GM08714 (cell line): ENCODE measurements at regions not wholly inside any gene's neighbourhood (a gene's known extent, or its start where the extent isn't known, plus 50 kb on each side); places are given as distances from the start of the nearest gene placed in this dataset.

ENCODE experiments used
- H3K4me3 ChIP-seq: fragments of 200-500 bp; sonication (Bioruptor generic); 2 replicates; pipeline ENCODE4 v1.5.1; 2014; ENCODE audit warnings: mild to moderate bottlenecking, low read length, inconsistent platforms
- ZNF274 ChIP-seq: IDR thresholded peaks from 2 replicates; pipeline ENCODE4 v1.6.1; 2012; ENCODE audit warnings: mild to moderate bottlenecking, low read depth, low read length

- no peak overlapping the region for H3K4me3 ChIP-seq
- TF ChIP-seq ZNF274, result no peak
These were observed 88.3 kb upstream of the MBOAT2 start for GRCh38 chr2:9091811-9092210.

DNA sequence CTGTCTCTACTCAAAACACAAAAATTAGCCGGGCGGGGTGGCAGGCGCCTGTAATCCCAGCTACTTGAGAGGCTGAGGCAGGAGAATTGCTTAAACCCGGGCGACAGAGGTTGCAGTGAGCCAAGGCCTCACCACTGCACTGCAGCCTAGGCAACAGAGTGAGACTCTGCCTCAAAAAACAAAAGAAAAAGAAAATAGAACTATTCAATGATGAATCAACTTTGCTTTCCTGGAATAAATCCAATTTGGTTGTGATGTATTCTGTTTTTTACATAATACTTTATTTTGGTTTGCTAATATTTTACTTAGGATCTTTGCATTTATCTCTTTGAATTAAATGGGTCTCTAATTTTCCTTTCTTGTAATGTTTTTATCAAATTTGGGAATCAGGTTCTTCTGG, 86.3 kb upstream of the MBOAT2 start:
- H3K4me3 ChIP-seq, result no peak overlapping the region
- no peak for TF ChIP-seq ZNF274

- no peak overlapping the region for H3K4me3 ChIP-seq
- TF ChIP-seq ZNF274, result no peak
These were observed 83.7 kb upstream of the MBOAT2 start for GRCh38 chr2:9087121-9087681.

GRCh38 chr2:9086465-9086864, 83.0 kb upstream of the MBOAT2 start:
- TF ChIP-seq ZNF274, result no peak

GRCh38 chr2:9085353-9085752, 81.9 kb upstream of the MBOAT2 start:
- H3K4me3 ChIP-seq, result no peak overlapping the region
- no peak for TF ChIP-seq ZNF274

More at GRCh38 chr2:9086465-9086864, 83.0 kb upstream of the MBOAT2 start:
- no peak overlapping the region for H3K4me3 ChIP-seq

- no peak overlapping the region for H3K4me3 ChIP-seq
- TF ChIP-seq ZNF274, result no peak
These were observed 79.8 kb upstream of the MBOAT2 start for GRCh38 chr2:9083287-9083686.

- H3K4me3 ChIP-seq, result no peak overlapping the region
- TF ChIP-seq ZNF274, result no peak
These were observed 78.7 kb upstream of the MBOAT2 start for GRCh38 chr2:9082158-9082557.

DNA sequence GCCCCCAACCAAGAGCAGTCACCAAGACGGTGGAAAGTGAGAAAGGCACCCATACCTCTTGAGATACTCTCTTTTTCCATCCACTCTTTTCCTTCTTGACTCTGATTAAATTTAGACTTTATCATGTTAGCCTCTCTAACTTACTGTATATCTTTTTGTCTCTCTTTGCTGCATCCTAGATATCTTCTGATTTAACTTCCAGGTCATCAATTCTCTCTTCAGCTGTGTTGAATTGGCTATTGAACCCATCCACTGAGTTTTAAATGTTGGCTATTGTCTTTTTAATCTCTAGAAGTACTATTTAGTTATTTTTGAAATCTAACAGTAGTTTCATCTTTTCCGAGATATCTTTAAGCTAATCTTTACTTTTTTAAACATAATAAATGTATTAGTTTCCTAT, 78.3 kb upstream of the MBOAT2 start:
- H3K4me3 ChIP-seq, result no peak overlapping the region
- TF ChIP-seq ZNF274, result no peak

- TF ChIP-seq ZNF274, result no peak
- no peak overlapping the region for H3K4me3 ChIP-seq
These were observed 74.9 kb upstream of the MBOAT2 start for GRCh38 chr2:9078405-9078804.

DNA sequence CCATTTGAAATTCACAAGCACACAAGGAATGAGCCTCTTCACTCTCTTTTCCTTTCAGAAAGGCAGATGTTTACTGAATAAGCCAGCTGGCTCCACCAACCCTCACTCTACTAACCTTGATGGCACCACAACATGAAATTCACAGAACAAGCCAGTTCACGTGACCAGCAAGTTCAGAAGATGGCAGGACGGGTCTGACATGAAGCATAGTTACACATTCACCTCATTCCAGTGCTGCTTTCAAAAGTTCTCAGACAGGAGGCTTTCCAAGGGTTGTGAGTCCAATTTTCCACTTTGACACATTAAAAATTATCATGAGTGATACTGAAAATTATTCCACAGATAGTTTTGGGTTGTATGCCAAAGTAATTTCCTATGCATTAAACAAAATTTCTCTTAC, 74.2 kb upstream of the MBOAT2 start:
- TF ChIP-seq ZNF274, result no peak
- no peak overlapping the region for H3K4me3 ChIP-seq

- TF ChIP-seq ZNF274, result no peak
- no peak overlapping the region for H3K4me3 ChIP-seq
These were observed 73.3 kb upstream of the MBOAT2 start for GRCh38 chr2:9076755-9077154.

- no peak for TF ChIP-seq ZNF274
- H3K4me3 ChIP-seq, result no peak overlapping the region
These were observed 72.7 kb upstream of the MBOAT2 start for GRCh38 chr2:9076210-9076609.

GRCh38 chr2:9074930-9075329, 71.4 kb upstream of the MBOAT2 start:
- TF ChIP-seq ZNF274, result no peak
- H3K4me3 ChIP-seq, result no peak overlapping the region

DNA sequence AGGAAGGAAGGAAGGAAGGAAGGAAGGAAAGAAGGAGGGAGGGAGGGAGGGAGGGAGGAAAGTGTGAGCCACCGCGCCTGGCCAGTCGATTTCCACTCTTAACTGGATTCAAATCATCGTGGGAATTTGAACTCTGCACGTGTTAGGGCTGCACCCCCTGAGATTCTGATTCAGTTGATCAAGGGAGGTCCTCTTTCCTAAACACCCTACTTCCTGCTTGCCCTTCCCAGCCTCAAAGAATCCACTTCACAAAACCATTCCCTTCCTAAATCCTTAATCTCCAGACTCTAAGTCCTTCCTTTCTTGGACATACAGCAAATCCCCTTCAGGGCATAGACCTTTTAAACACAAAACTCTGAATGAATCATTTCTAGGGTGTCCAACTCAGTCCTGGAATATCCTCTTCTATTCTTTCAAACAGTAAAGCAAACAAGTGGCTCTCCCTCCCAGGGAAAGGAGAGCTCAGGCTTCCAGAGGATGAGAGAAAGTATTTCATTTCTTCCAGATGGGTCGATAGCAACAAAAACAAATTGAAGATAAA, 68.2 kb upstream of the MBOAT2 start:
- no peak for TF ChIP-seq ZNF274

GRCh38 chr2:9071032-9071431, 67.5 kb upstream of the MBOAT2 start:
- no peak overlapping the region for H3K4me3 ChIP-seq
- no peak for TF ChIP-seq ZNF274

More for the DNA sequence above, 68.2 kb upstream of the MBOAT2 start:
- no peak overlapping the region for H3K4me3 ChIP-seq

DNA sequence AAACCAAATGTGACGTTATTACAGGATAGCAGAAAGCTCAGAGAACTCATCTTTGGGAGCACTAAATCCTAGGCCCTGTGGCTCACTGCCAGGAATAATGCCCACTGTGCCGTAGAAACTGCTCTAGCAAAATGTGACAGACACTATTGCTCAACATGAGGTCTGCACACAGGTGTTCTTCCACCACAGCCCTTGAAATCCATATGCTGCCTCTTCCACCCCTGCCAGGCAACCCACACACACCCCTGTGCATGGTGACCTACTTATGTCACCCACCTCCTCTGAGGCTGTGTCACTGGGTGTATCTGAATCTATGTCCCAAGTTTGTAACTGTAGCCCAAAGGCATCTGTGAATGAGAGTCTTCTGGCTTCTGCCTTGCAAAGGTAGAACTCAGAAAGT, 66.1 kb upstream of the MBOAT2 start:
- no peak for TF ChIP-seq ZNF274

More for the DNA sequence above, 66.1 kb upstream of the MBOAT2 start:
- no peak overlapping the region for H3K4me3 ChIP-seq
